CD4-positive, alpha-beta T cell treated with Interleukin-15 for 1 hour (primary cell): ENCODE measurements at regions not wholly inside any gene's neighbourhood (a gene's known extent, or its start where the extent isn't known, plus 50 kb on each side); places are given as distances from the start of the nearest gene placed in this dataset.

Experiments
- DNase-seq: peaks from one replicate; pipeline ENCODE4 v3.0.0-alpha.2; 2020

DNA sequence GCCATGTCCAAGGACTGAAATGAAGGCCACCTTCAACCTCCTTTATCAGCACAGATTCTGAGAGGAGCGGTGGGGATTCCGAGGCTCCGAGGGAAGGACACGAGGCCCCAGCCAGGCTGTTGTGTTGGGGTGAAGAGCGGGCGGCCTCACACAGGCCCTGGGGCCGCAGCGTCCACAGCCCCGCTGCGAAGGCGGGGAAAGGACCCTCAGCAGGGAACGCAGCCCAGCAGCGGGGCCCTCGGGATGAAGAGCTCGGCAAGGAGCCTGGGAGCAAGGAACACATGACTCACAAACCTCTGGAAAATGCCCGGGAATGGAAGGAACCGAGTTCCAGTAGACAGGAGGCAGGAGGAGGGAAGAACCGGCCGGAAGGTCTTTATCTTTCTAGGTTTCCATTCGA lies 227.2 kb downstream of the BRD1 start:
- no peak for DNase-seq

DNA sequence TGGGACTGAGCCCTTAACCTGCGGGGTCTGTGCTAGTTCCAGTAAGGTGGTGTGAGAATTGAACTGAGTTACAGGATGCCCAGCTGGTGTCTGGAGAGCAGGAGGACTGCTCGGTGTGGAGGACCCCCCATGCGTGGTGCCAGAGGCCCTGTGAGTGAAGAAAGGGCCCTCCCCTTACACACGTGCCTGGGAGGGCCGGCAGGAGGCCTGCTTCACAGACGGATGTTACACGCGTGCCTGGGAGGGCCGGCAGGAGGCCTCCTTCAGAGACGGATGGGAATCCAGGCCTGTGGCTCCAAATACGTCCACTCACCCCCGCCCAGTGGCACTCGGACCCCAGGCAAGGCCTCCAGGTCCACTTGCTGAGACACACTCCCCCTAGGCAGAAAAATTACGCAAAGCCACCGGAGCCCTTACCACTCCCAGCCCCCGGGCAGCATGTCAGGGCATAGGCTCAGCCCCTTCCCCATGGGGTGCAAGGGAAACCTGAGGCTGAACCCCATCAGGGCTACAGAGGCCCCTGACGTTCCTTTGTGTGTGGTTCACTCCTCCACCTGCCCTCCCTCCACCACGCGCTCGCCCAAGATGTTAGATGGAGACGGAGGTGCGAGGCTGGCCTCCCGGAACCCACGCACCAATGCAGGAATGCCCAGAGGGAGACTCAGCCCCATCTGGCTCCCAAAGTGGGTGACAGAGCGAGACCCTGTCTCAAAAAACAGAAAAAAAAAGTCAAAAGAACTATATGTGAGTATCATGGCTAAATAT lies 227.8 kb downstream of the BRD1 start:
- no peak for DNase-seq

DNA sequence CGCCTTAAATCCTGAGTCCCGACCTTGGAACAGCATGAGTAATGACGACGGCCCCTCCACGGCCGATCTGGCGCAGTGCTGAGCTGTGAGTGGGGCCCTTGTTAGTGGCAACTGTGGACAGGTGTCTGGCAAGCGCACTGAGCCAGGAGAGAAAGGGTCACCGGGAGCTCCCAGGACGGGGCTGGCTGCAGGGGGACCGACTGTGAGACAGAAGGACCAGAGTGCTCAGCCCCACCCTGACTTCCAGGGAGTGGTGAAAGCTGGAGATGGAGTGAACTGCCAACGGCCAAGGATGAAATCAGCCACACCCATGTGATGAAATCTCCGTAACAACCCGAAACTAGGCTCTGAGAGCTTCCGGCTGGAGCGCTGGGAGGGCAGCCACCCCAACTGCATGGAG lies 228.6 kb downstream of the BRD1 start:
- DNase-seq: no peak

DNA sequence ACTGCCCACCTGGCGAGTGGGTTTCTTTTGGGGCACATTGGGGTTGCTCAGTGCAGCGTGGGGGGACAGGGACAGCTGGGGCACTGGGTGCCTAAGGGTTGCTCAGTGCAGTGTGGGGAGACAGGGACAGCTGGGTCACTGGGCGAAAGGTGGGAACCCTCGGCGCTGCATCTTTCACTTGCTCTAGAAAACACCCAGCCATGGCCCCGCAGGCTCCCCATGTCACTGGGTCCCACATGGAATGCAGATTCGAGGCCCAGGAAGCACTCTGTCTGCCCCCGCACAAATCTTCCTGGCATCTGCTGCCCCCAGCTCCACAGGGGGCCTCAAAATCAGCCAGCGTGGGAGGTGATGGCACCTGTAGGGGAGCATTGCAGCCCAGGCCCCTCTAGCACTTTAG lies 229.3 kb downstream of the BRD1 start:
- DNase-seq: no peak

DNA sequence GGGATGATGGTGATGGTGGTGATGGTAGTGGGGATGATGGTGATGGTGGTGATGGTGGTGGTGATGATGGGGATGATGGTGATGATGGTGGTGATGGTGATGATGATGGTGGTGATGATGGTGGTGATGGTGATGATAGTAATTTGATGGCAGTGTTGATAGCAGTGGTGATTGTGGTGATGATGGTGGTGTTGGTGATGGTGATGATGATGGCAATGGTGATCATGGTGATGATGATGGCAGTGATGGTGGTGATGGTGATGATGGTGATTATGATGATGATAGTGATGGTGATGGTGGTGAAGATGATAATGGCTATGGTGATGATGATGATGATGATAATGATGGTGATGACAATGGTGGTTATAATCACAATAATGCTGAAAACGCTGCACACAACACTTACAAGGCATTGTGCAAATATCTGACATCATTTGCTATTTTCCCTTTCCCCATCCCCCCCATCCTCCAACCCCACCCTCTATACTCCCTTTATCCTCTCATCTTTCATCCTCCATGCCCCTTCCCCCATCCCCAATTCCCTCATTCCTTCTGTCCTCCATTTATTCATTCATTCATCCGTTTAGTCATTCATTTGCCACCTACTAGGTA lies 230.1 kb downstream of the BRD1 start:
- DNase-seq: no peak

DNA sequence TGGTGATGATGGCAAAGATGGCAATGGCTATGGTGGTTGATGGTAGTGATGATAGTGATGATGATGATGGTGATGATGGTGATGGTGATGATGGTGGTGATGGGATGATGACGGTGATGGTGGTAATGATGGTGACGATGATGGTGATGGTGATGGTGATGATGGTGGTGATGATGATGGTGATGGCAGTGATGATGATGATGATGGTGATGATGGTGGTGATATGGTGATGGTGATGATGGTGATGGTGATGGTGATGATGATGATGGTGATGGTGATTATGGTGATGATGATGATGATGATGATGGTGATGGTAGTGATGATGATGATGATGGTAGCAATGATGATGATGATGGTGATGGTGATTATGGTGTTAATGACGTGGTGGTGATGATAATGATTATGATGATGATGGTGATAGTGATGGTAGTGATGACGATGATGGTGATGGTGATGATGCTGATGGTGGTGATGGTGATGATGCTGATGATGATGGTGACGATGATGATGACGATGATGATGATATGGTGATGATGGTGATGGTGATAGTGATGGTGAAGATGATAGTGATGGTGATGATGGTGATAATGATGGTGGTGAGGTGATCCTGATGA lies 232.1 kb downstream of the BRD1 start:
- DNase-seq: no peak

DNA sequence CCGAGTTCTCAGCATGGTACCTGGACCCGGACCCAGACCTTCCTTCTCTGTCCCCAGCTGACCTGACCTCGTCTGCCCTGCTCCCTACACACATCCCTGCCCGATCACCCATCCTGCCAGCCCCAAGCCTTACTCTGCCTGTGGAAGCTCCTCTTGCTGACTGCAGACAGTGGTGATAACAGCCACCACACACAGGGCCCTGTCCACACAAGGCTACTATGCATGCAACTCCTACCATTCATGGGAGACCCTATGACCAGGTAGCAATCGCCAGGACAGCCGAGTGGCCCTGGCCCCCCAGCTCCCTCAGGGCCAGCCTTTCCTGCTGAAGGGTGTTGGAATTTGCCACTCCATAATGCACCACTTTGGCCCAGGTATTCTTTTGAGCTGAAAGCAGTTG lies 233.6 kb downstream of the BRD1 start:
- no peak for DNase-seq

DNA sequence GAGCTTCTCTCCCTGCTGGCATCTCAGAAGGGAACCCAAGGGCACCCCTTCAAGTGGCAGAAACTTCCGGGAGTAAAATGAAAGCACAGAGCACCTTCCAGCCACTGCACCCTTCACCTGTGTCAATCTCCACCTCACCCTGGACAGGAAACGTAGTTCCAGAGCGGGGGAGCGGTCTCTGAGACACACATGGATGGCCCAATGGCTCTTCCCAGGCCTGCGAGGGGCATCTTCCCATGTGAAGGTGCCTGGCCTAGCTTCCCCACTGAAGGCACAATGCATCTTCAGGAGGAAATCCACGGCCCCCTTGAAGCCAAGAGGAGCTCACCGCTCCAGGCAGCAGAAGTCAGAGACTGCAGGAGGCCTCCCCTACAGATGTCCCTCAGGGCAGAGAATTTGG lies 234.2 kb downstream of the BRD1 start:
- DNase-seq: no peak

DNA sequence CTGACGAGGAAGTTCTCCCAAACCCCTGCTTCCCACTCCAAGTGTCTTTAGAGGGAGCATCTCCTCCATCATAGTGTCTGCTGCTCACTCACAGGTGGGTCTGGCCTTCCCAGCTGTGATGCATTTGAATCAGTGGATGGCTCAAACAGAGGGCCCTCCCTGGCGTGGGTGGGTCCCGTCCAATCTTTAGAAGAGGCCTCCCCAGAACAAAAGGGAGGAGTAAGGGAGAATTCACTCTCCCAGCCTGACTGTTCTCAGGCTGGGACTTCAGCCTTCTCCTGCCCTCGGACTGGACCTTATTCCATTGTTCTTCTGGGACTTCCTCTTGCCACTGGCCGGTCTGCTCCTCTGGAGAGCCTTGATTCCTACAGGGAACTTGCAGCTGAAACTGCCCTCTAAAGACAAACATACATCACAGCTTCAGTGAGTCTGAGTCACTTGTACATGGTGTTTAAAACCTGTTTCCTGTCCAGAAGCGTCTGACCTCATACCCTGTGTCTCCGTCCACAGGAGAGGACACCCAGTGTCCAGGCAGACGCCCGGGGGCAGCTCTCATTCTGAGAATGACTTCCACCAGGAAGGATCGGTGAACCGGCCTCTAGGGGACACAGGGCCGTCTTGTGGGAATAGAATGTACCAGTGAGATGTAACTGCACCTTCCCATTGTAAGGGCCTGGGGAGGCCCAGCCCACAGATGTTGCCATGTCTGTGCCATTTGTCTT lies 234.7 kb downstream of the BRD1 start:
- no peak for DNase-seq

DNA sequence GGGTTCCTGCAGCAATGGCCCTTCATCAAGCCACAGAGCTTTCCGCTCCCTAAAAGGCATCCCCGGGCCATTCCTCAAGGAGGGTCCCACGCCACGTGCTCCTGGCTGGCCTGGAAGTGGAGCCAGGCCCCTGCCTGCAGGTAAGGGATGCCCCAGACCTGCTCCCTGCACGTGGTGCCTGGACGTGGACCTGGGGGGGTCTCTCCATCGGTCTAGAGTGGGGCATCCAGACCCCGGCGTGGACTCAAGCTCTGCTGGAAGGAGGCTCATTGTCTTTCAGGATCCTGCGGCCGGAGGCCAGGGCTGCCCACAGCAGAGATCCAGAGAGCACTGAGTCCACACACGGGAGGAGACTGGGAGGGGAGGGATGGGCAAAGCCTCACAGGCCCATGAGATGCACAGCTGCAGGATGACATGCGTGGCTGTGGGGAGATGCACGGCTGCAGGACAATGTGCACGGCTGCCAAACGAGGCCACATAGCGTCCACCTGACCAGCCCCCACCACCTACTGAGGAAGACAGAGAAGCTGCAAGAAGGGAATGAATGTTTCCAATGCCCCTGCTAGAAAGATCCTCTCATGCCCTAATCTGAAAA lies 236.7 kb downstream of the BRD1 start:
- no peak for DNase-seq

DNA sequence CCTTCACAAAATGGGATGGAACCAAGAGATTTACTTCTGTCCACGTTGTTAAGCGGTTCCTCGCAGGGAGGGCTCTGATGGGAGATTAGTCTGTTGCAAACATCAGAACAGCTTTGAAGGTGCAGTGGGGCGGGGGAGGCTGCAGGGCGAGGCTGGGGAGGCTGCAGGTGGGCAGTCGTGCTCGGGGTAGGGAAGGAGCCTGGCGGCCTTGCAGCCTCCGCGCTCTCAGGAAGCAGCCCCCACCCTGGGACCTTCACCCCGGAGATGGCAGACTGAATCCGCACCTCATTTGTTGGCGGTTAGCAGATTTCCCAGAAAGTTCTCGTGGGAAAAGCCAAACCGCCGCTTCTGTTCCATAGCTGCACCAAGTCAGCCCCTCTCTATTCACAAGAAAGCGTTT lies 237.3 kb downstream of the BRD1 start:
- DNase-seq: no peak

DNA sequence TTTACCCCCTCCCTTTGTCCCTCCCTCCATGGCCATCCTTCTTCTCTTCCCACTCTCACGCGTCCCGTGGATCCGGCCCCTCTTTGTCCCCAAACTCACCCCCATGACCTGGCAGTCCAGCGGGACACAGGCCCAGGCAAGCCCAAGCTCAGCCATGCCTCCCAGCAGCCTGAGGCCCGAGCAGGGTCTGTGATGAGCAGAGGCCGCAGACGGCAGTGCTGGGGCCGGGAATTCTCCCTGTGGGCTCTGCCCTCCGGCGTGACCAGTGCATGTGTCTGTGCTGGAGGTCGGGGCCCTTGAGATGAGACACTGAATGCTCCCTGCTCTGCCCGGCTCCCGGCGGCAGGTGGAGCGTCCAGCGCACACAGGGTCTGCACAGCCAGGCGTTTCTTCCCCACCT lies 237.9 kb downstream of the BRD1 start:
- DNase-seq: no peak

DNA sequence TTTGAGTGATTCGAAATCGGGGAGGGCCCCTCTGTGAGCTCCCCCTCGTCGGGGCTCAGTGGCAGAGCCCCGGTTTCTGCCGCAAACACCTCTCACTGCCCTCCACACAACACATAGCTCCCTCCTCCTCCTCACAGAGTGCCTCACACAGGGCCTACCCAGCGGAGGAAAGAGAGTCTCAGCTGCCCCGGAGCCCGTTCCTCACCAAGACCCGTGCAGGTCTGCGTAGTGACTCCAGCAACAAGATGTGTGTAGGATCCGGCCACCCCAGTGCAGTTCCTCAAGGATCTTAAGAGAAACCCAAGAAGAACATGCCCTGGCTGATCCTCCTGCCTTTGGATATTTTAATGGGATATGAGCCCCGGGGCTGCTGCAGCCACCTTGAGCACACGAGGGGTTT lies 238.4 kb downstream of the BRD1 start:
- DNase-seq: no peak

DNA sequence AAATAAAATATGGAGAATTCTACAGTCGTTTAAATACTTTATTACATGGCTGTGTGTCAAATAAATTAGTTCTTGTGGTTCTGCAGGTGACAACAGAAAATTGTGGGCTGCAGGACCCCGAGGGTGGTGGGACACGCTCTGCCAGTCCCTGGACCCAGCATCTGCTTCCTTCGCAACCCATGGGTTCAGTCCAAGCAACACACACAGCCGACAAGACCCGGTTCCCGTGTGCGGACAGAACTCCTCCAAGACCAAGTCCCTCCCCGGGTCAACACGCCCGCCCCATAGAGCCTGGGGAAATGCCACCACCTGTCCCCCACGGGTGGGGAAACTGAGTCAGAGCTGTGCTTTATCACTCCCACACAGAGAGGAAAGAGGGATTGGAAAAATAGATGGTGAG lies 238.9 kb downstream of the BRD1 start:
- no peak for DNase-seq

DNA sequence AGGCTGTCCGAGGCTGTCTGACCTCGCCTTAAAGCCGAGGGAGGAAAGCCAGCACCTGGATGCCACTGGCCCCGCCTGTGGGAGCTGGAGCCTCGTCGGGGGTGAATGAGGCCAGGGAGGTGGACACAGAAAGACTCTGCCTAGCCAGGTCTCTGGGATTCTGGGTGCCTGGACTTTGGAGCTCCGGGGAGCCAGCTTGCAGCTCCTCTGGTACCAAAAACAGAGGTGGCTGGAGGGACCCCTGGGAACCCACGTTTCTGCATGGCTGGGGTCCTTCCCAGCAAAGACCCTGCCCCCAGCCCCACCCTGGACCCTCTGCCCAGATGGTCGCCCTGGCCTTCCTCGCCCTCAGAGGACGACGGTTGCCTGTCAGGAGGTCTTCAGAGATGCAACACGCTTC lies 239.7 kb downstream of the BRD1 start:
- no peak for DNase-seq

DNA sequence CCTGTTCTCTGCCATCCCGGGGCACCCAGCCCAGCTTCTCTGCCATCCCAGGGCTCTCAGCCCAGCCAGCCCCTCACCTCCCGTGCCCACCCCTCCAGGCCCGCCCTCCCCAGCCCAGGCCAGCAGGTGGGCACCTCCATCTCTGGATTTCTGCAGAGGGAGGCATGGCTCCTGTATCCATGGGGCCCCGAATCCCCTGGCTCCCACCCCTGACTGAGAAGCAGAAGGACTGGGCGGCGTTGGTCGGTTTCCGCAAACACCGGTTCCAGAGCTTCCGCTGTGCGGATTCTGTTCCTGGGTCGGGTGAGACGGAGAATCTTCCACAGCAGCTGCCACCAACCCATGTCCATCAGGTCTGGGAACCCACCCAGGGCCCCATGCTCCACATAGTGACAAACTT lies 240.3 kb downstream of the BRD1 start:
- no peak for DNase-seq

DNA sequence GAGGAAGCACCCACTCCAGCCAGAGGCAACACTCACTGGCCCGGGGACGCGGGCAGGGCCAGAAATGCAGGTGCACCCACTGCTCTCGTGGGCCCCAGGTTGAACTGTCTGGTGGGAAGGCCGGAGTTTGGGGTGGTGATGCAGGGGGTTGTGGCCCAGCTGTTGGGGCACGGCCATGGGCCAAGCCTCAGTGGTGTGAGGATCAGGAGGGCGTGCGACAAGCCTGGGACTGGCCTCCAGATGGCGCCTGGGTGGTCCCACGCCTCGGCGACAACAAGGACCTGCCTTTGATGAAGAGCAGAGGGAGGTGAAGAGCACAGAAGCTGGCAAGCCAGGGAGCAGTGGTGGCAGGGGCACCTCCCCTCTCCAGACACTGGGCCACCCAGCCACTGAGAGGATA lies 240.8 kb downstream of the BRD1 start:
- no peak for DNase-seq

DNA sequence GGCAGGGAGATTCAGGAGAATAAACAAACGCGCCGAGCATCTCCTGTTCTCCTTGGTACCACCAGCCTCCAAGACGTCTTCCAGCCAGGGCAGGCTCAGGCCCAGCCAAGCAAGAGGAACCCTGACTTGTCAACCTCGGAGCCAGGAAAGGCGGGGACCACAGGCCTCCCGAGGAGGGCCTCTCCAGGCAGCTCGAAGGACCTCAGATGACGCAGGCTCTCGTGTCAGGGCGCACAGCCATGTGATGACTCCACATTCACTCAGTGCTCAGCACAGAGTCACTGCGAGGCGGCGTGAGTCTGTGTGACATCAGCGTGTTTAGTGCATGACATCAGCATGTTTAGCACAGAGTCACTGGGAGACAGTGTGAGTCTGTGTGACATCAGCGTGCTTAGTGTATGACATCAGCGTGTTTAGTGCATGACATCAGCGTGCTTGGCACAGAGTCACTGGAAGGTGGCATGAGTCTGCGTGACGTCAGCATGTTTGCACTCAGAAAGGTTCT lies 241.4 kb downstream of the BRD1 start:
- DNase-seq: no peak

DNA sequence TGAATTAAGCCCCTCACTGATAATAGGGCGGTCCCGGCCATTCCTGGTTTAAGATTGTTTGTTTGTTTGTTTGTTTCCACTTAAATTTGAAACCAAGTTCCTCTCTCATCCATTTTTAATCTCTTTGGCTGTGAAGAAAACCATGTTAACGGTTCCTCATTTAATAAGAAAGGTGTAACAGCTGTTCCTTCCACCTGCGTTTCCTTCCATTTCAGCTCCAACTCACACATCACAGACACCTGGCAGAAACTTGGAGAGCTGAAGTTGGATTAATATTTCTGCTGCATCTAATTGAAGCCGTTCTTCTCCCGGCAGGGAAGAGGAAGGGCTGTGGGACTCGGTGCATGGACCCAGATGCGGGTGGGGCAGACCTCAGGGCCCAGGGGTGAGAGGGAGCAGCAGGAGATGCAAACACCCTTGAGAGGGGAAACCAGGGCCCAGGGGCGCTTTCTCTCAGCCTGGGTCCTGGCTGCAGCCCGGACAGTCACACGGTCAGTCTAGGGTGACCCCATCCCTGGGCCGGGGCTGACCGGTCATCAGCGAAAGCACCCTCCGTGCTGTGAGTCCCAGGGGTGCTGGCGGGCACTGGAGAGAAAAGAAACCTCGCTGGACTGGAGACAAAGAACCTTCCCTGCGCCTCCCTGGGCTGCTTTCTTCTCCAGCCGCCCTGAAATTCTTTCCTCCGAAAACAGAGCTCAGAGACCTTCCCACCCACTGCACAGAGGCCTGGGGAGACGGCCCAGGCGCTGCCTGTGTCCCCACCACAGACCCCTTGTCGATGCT lies 242.0 kb downstream of the BRD1 start:
- DNase-seq: no peak

DNA sequence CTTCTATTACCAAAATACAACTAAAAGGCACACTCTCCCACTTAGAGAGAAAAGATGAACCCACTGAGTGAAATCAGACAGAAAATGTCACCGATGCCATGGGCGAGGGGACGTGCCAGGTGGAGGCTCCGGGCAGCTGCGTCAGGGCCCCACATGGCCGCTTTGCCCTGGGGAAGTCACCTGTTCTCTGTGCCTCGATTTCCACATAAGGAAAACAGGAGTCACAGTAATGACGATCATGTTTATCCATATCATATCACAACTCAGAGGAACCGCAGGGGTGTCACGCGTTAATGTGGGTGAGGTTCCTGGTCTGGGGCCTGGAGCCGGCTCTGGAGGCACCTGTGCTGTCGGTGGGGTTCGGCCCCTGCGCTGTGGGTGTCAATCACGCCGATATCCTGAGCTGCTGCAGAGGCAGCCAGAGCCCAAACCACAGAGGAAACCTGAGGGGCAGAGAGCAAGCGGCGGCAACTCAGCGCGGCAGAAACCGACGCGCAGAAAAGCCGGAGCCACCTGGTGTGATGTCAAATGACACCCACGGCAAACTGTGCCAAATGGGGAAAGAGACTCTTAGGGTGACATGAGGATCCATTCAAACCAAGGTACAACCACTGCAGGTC lies 243.7 kb downstream of the BRD1 start:
- no peak for DNase-seq

DNA sequence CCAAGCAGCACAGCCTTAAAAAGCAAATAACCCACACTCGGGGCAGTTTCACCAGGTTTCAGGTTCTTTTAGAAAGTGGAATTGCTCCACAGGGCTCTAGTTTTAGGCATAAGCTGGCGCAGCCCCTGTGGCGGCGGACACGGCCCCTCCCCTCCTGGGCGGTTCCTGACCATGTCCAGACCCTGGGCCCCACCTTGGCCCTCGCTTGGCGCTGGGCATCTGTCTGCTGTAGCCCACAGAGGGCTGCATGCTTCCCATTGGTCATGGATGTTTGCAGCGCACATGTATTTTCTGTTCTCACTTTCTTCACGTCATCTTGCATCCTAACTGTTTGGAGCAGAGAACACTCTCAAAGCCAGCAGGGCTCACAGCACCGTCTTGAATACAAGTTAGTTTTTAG lies 244.3 kb downstream of the BRD1 start:
- DNase-seq: no peak

DNA sequence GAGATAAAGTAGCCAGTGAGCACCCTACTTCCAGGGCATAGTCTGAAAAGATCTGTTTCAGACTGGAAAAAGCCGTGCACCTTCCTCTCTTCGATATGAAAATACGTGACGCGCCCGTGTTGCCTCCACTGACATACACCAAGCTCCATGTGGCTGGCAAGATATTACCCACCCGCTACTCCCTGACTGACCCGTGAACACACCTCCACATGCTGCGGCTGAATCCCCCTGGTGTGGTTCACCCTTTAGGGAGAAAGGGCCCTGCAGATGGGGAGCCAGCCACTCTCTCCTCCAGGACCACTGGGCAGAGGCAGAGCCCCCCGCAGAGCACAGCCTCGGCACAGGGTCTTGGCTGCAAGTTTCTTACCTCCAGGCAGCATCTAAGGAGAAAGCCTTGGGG lies 245.0 kb downstream of the BRD1 start:
- no peak for DNase-seq
